ENCODE measurements at regions not wholly inside any gene's neighbourhood (a gene's known extent, or its start where the extent isn't known, plus 50 kb on each side); places are given as distances from the start of the nearest gene placed in this dataset.

DNA sequence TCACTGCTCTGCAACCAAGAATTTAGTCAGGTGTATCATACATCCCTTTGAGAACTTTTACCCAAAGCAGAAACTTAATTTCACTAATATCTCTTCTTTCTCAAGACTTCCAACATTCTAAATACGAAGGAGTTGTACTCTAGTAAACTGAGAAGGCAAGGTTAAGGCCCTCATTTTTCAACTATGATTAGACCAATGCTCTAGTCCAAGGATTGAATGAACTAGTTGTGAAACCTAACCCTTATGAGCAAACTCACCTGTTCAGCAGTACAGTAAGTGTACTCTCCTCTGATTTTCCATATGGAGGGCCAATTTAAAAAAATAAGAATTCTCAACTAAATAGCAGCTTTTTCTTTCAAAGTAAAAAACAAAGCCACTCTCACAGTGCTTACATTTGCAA is 180.0 kb upstream of the C11orf58 start:
- H3K36me3 ChIP-seq (ENCODE audit: insufficient read depth, low read length) = no peaks in the 10 kb centered on the region
- H3K4me3 ChIP-seq (ENCODE audit: low read length, poor library complexity, severe bottlenecking) = no peak overlapping the region
- H2AFZ ChIP-seq (ENCODE audit: low read length) = no peak overlapping the region
- H3K4me1 ChIP-seq (ENCODE audit: insufficient read depth, low read length, poor library complexity, severe bottlenecking) = no peaks in the 10 kb centered on the region
- no peaks in the 10 kb centered on the region for H3F3A ChIP-seq (ENCODE audit: low read depth)
- H3K4me2 ChIP-seq (ENCODE audit: low read depth, low read length, poor library complexity, severe bottlenecking) = no peak overlapping the region
- TF ChIP-seq, protein P1, sequence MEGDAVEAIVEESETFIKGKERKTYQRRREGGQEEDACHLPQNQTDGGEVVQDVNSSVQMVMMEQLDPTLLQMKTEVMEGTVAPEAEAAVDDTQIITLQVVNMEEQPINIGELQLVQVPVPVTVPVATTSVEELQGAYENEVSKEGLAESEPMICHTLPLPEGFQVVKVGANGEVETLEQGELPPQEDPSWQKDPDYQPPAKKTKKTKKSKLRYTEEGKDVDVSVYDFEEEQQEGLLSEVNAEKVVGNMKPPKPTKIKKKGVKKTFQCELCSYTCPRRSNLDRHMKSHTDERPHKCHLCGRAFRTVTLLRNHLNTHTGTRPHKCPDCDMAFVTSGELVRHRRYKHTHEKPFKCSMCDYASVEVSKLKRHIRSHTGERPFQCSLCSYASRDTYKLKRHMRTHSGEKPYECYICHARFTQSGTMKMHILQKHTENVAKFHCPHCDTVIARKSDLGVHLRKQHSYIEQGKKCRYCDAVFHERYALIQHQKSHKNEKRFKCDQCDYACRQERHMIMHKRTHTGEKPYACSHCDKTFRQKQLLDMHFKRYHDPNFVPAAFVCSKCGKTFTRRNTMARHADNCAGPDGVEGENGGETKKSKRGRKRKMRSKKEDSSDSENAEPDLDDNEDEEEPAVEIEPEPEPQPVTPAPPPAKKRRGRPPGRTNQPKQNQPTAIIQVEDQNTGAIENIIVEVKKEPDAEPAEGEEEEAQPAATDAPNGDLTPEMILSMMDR (conservative IDR thresholded peaks at IDR 0.05; ENCODE audit: low read length) = no peak
- no peak for TF ChIP-seq EZH2phosphoT487 (IDR thresholded peaks at IDR 0.05; ENCODE audit: borderline replicate concordance)
- H3K9me2 ChIP-seq (replicated peaks; ENCODE audit: low read depth, low read length) = no peaks in the 10 kb centered on the region
- H3K27me3 ChIP-seq (ENCODE audit: insufficient read depth, low read length, poor library complexity, severe bottlenecking) = no peaks in the 10 kb centered on the region
- H4K20me1 ChIP-seq (ENCODE audit: insufficient read depth, low read length, poor library complexity, severe bottlenecking) = no peaks in the 10 kb centered on the region
- H3K79me2 ChIP-seq (ENCODE audit: insufficient read depth, low read length) = no peaks in the 10 kb centered on the region
- H3K9me3 ChIP-seq (ENCODE audit: insufficient read depth, low read depth, low read length) = no peaks in the 10 kb centered on the region
- H3K9ac ChIP-seq (ENCODE audit: low read depth, low read length, poor library complexity, severe bottlenecking) = no peak overlapping the region

GRCh38 chr11:16555956-16556355 is 182.5 kb upstream of the C11orf58 start:
- no peak for TF ChIP-seq EZH2phosphoT487 (IDR thresholded peaks at IDR 0.05; ENCODE audit: borderline replicate concordance)
- TF ChIP-seq, protein P1 (conservative IDR thresholded peaks at IDR 0.05; ENCODE audit: low read length) = no peak
- Histone ChIP-seq H3K79me2 (ENCODE audit: insufficient read depth, low read length) (no peaks in the 10 kb centered on the region), H3K4me3 (ENCODE audit: low read length, poor library complexity, severe bottlenecking) (no peak overlapping the region), H3K9ac (ENCODE audit: low read depth, low read length, poor library complexity, severe bottlenecking) (no peak overlapping the region), H2AFZ (ENCODE audit: low read length) (no peak overlapping the region), H3K9me2 (replicated peaks; ENCODE audit: low read depth, low read length) (no peaks in the 10 kb centered on the region), H3K4me2 (ENCODE audit: low read depth, low read length, poor library complexity, severe bottlenecking) (no peak overlapping the region), H3F3A (ENCODE audit: low read depth) (no peaks in the 10 kb centered on the region), H4K20me1 (ENCODE audit: insufficient read depth, low read length, poor library complexity, severe bottlenecking) (no peaks in the 10 kb centered on the region), H3K4me1 (ENCODE audit: insufficient read depth, low read length, poor library complexity, severe bottlenecking) (no peaks in the 10 kb centered on the region), H3K36me3 (ENCODE audit: insufficient read depth, low read length) (no peaks in the 10 kb centered on the region), H3K9me3 (ENCODE audit: insufficient read depth, low read depth, low read length) (no peaks in the 10 kb centered on the region), H3K27me3 (ENCODE audit: insufficient read depth, low read length, poor library complexity, severe bottlenecking) (no peaks in the 10 kb centered on the region)

GRCh38 chr11:16554361-16554760 is 184.1 kb upstream of the C11orf58 start:
- H3K9me3 ChIP-seq (ENCODE audit: insufficient read depth, low read depth, low read length) = no peaks in the 10 kb centered on the region
- no peak overlapping the region for H3K4me3 ChIP-seq (ENCODE audit: low read length, poor library complexity, severe bottlenecking)
- no peaks in the 10 kb centered on the region for H3K79me2 ChIP-seq (ENCODE audit: insufficient read depth, low read length)
- no peaks in the 10 kb centered on the region for H3K4me1 ChIP-seq (ENCODE audit: insufficient read depth, low read length, poor library complexity, severe bottlenecking)
- H4K20me1 ChIP-seq (ENCODE audit: insufficient read depth, low read length, poor library complexity, severe bottlenecking) = no peaks in the 10 kb centered on the region
- H3K27me3 ChIP-seq (ENCODE audit: insufficient read depth, low read length, poor library complexity, severe bottlenecking) = no peaks in the 10 kb centered on the region
- H2AFZ ChIP-seq (ENCODE audit: low read length) = no peak overlapping the region
- H3K9ac ChIP-seq (ENCODE audit: low read depth, low read length, poor library complexity, severe bottlenecking) = no peak overlapping the region
- no peak overlapping the region for H3K4me2 ChIP-seq (ENCODE audit: low read depth, low read length, poor library complexity, severe bottlenecking)
- no peak for TF ChIP-seq EZH2phosphoT487 (IDR thresholded peaks at IDR 0.05; ENCODE audit: borderline replicate concordance)
- TF ChIP-seq, protein P1 (conservative IDR thresholded peaks at IDR 0.05; ENCODE audit: low read length) = no peak
- H3K9me2 ChIP-seq (replicated peaks; ENCODE audit: low read depth, low read length) = no peaks in the 10 kb centered on the region
- H3F3A ChIP-seq (ENCODE audit: low read depth) = no peaks in the 10 kb centered on the region
- no peaks in the 10 kb centered on the region for H3K36me3 ChIP-seq (ENCODE audit: insufficient read depth, low read length)

All from Loucy (cell line).